ENCODE measurements at regions not wholly inside any gene's neighbourhood (a gene's known extent, or its start where the extent isn't known, plus 50 kb on each side); places are given as distances from the start of the nearest gene placed in this dataset.

- TF ChIP-seq CTCF (IDR thresholded peaks at IDR 0.05; ENCODE audit: low read depth, low read length, missing input control) (no peak), GABPA (IDR thresholded peaks at IDR 0.05 in 1 of 2, conservative IDR thresholded peaks at IDR 0.05 in 1 of 2) (no peak), EGR1 (IDR thresholded peaks at IDR 0.05; ENCODE audit: low read depth in 2 of 2) (no peak), ZBTB33 (IDR thresholded peaks at IDR 0.05) (no peak), RXRA (IDR thresholded peaks at IDR 0.05) (no peak), ATF3 (IDR thresholded peaks at IDR 0.05) (no peak), RAD21 (IDR thresholded peaks at IDR 0.05) (no peak), MAX (IDR thresholded peaks at IDR 0.05) (no peak), REST (IDR thresholded peaks at IDR 0.05) (no peak)
These were observed 498.9 kb downstream of the NPHP4 start for GRCh38 chr1:5493275-5493674.
